HG03457 (cell line): ENCODE measurements at regions not wholly inside any gene's neighbourhood (a gene's known extent, or its start where the extent isn't known, plus 50 kb on each side); places are given as distances from the start of the nearest gene placed in this dataset.

Experiments used
- ATAC-seq: cut with Tn5 transposase; IDR thresholded peaks from one replicate; pipeline ENCODE4 v1.9.1; 2021; ENCODE audit warnings: moderate number of reproducible peaks; ENCODE audit not compliant: unreplicated experiment

GRCh38 chr20:22260506-22260905 is 323.9 kb downstream of the FOXA2 start:
- no peak for ATAC-seq

GRCh38 chr20:22257912-22258311 is 326.5 kb downstream of the FOXA2 start:
- ATAC-seq, result no peak

- no peak for ATAC-seq
Observed at GRCh38 chr20:22248051-22248667, 336.2 kb downstream of the FOXA2 start.

GRCh38 chr20:22245139-22245538 is 339.2 kb downstream of the FOXA2 start:
- ATAC-seq, result no peak

GRCh38 chr20:22243067-22243466 is 341.3 kb downstream of the FOXA2 start:
- ATAC-seq, result no peak

GRCh38 chr20:22241609-22242008 is 342.8 kb downstream of the FOXA2 start:
- no peak for ATAC-seq

GRCh38 chr20:22232923-22233322 is 351.4 kb downstream of the FOXA2 start:
- ATAC-seq, result no peak

GRCh38 chr20:22232473-22232872 is 351.9 kb downstream of the FOXA2 start:
- ATAC-seq, result no peak

GRCh38 chr20:22226849-22227700 is 357.3 kb downstream of the FOXA2 start:
- no peak for ATAC-seq

GRCh38 chr20:22223236-22223635 is 361.1 kb downstream of the FOXA2 start:
- ATAC-seq, result no peak

GRCh38 chr20:22217712-22218352 is 366.5 kb downstream of the FOXA2 start:
- ATAC-seq, result no peak

- ATAC-seq, result no peak
Observed at GRCh38 chr20:22216984-22217383, 367.4 kb downstream of the FOXA2 start.

GRCh38 chr20:22214296-22214695 is 370.1 kb downstream of the FOXA2 start:
- ATAC-seq, result no peak

- no peak for ATAC-seq
Observed at GRCh38 chr20:22213271-22213670, 371.1 kb downstream of the FOXA2 start.

GRCh38 chr20:22207280-22207679 is 377.1 kb downstream of the FOXA2 start:
- no peak for ATAC-seq

GRCh38 chr20:22204801-22205200 is 379.6 kb downstream of the FOXA2 start:
- no peak for ATAC-seq

- ATAC-seq, result no peak
Observed at GRCh38 chr20:22182148-22182547, 402.2 kb downstream of the FOXA2 start.

- ATAC-seq, result no peak
Observed at GRCh38 chr20:22180244-22180643, 404.1 kb downstream of the FOXA2 start.

GRCh38 chr20:22160101-22160652 is 424.2 kb downstream of the FOXA2 start:
- ATAC-seq, result no peak

GRCh38 chr20:22159276-22159675 is 425.1 kb downstream of the FOXA2 start:
- ATAC-seq, result no peak

GRCh38 chr20:22127587-22127986 is 422.1 kb downstream of the PAX1 start:
- ATAC-seq, result no peak
